ENCODE measurements at regions not wholly inside any gene's neighbourhood (a gene's known extent, or its start where the extent isn't known, plus 50 kb on each side); places are given as distances from the start of the nearest gene placed in this dataset.
A peak's percentile ranks its signal among the peaks of the same experiment; 100 is the strongest.

- 82 to 89% methylated on average over 13 of the region's 13 CpGs for WGBS, 2 donors
- peak in 1 of 2 donors; percentile 54 for DNase-seq (ENCODE audit: low spot score in 2 of 2)
Observed at GRCh38 chr6:4560221-4561077, 215.8 kb upstream of the CDYL start.

DNA sequence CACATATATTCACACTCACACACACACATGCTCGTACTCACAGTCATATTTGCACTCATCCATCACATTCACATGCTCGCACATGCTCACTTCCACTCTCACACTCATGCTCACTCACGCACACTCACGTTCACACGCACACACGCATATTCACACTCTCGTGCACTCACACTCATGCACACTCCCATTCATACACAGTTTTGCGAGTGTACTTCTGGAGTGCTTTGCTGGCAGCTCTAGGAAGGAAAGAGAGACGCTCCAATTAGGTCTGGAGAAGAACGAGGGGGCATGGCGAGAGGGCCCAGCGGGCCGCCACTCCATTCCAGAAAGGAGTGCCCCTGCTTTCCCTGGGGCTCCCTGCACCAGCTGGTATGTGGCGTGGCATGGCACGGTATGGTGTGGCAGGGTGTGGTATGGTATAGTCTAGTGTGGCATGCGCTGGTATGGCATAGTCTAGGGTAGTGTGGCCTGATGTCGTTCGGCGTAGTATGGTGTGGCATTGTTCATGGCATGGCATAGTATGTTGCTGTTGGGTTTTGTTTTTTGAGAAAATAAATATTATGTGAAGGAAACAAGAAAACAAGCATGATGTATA is 216.8 kb upstream of the CDYL start:
- DNase-seq (ENCODE audit: low spot score in 2 of 2): peak in 1 of 2 donors; percentile 71
- H3K4me3 ChIP-seq (ENCODE audit: low read depth, poor library complexity, severe bottlenecking): no peak overlapping the region
- no peak for TF ChIP-seq POLR2A (IDR thresholded peaks at IDR 0.05)
- TF ChIP-seq CTCF (IDR thresholded peaks at IDR 0.05): no peak
- intact Hi-C loops (cut with DNase I; ENCODE audit: low total_unique reads): no loop called here
- 94 to 95% methylated on average over 19 of the region's 19 CpGs for WGBS, 2 donors

More at GRCh38 chr6:4560221-4561077, 215.8 kb upstream of the CDYL start:
- intact Hi-C loops (cut with DNase I; ENCODE audit: low total_unique reads): no loop called here
- TF ChIP-seq CTCF (IDR thresholded peaks at IDR 0.05) (no peak), POLR2A (IDR thresholded peaks at IDR 0.05) (no peak)
- no peak overlapping the region for H3K4me3 ChIP-seq (ENCODE audit: low read depth, poor library complexity, severe bottlenecking)

GRCh38 chr6:4554645-4555044 is 221.6 kb upstream of the CDYL start:
- intact Hi-C loops (cut with DNase I; ENCODE audit: low total_unique reads): no loop called here

GRCh38 chr6:4553387-4553786 is 222.8 kb upstream of the CDYL start:
- intact Hi-C loops (cut with DNase I; ENCODE audit: low total_unique reads): no loop called here
- H3K4me3 ChIP-seq (ENCODE audit: low read depth, poor library complexity, severe bottlenecking): no peak overlapping the region
- 79 to 80% methylated on average over 10 of the region's 10 CpGs for WGBS, 2 donors
- TF ChIP-seq POLR2A (IDR thresholded peaks at IDR 0.05) (no peak), CTCF (IDR thresholded peaks at IDR 0.05) (no peak)
- DNase-seq (ENCODE audit: low spot score in 2 of 2): peak in 1 of 2 donors; percentile 50

More at GRCh38 chr6:4554645-4555044, 221.6 kb upstream of the CDYL start:
- H3K4me3 ChIP-seq (ENCODE audit: low read depth, poor library complexity, severe bottlenecking): no peak overlapping the region
- TF ChIP-seq POLR2A (IDR thresholded peaks at IDR 0.05) (no peak), CTCF (IDR thresholded peaks at IDR 0.05) (no peak)
- no peak for DNase-seq (ENCODE audit: low spot score in 2 of 2)

- intact Hi-C loops (cut with DNase I; ENCODE audit: low total_unique reads): no loop called here
- 100% methylated on average over 1 of the region's 1 CpG for WGBS, 2 donors
- no peak overlapping the region for H3K4me3 ChIP-seq (ENCODE audit: low read depth, poor library complexity, severe bottlenecking)
- no peak for DNase-seq (ENCODE audit: low spot score in 2 of 2)
- no peak for TF ChIP-seq CTCF (IDR thresholded peaks at IDR 0.05)
- no peak for TF ChIP-seq POLR2A (IDR thresholded peaks at IDR 0.05)
Observed at GRCh38 chr6:4550227-4550597, 226.0 kb upstream of the CDYL start.

All from lower leg skin (tissue), 4 donors.